Neural cell (in vitro differentiated cells): ENCODE measurements at regions not wholly inside any gene's neighbourhood (a gene's known extent, or its start where the extent isn't known, plus 50 kb on each side); places are given as distances from the start of the nearest gene placed in this dataset.

Experiments
- H2AFZ ChIP-seq: fragments of 200-600, 300-800 bp; sonication (generic), shearing (Covaris generic); 2 replicates; pipeline ENCODE4 v1.6.0; 2014; ENCODE audit warnings: low read depth, mild to moderate bottlenecking, antibody characterized with exemption, low read length, moderate library complexity
- H3F3A ChIP-seq: fragments of 200-600 bp; shearing (Covaris generic); 2 replicates; pipeline ENCODE4 v1.6.1; 2016; ENCODE audit warnings: mild to moderate bottlenecking, moderate library complexity, mixed read lengths, antibody characterized with exemption, low read length; ENCODE audit not compliant: insufficient read depth, poor library complexity, severe bottlenecking
- H3K27ac ChIP-seq: fragments of 200-600, 300-800 bp; sonication (generic), shearing (Covaris generic); 2 replicates; pipeline ENCODE4 v1.5.1; 2014; ENCODE audit warnings: mild to moderate bottlenecking, low read length, moderate library complexity
- H3K27me3 ChIP-seq: fragments of 300-800, 200-600 bp; sonication (generic), shearing (Covaris generic); 2 replicates; pipeline ENCODE4 v1.6.0; 2014; ENCODE audit warnings: mild to moderate bottlenecking, low read depth, low read length, moderate library complexity; ENCODE audit not compliant: insufficient read depth
- H3K36me3 ChIP-seq: fragments of 300-800, 200-600 bp; sonication (generic), shearing (Covaris generic); 2 replicates; pipeline ENCODE4 v1.5.1; 2014; ENCODE audit warnings: mild to moderate bottlenecking, antibody characterized with exemption, low read length, moderate library complexity; ENCODE audit not compliant: insufficient read depth
- H3K4me2 ChIP-seq: fragments of 300-800, 200-600 bp; sonication (generic), shearing (Covaris generic); 2 replicates; pipeline ENCODE4 v1.6.0; 2014; ENCODE audit warnings: mild to moderate bottlenecking, low read length
- H3K4me3 ChIP-seq: fragments of 300-800, 200-600 bp; sonication (generic), shearing (Covaris generic); 2 replicates; pipeline ENCODE4 v1.5.1; 2014; ENCODE audit warnings: mild to moderate bottlenecking, low read length, moderate library complexity
- H3K79me2 ChIP-seq: fragments of 200-600 bp; shearing (Covaris generic); replicated peaks from 2 replicates; pipeline ENCODE4 v1.6.0; 2014; ENCODE audit warnings: mild to moderate bottlenecking, low read length, moderate library complexity; ENCODE audit not compliant: insufficient read depth
- H3K9ac ChIP-seq: fragments of 300-800, 200-600 bp; sonication (generic), shearing (Covaris generic); 2 replicates; pipeline ENCODE4 v1.6.1; 2016; ENCODE audit warnings: mild to moderate bottlenecking, low read length, mixed read lengths
- H3K9me2 ChIP-seq: fragments of 200-600 bp; shearing (Covaris generic); 2 replicates; pipeline ENCODE4 v1.6.1; 2016; ENCODE audit warnings: mild to moderate bottlenecking, low read length, mixed read lengths; ENCODE audit not compliant: insufficient read depth
- H3K9me3 ChIP-seq: fragments of 200-600, 300-800 bp; sonication (generic), shearing (Covaris generic); 2 replicates; pipeline ENCODE4 v1.6.1; 2016; ENCODE audit warnings: mild to moderate bottlenecking, mixed run types, low read length, moderate library complexity, mixed read lengths
- H4K20me1 ChIP-seq: fragments of 200-600 bp; shearing (Covaris generic); 2 replicates; pipeline ENCODE4 v1.6.1; 2016; ENCODE audit warnings: mild to moderate bottlenecking, mixed run types; ENCODE audit not compliant: insufficient read depth
- CTCF ChIP-seq: fragments of 450-650 bp; IDR thresholded peaks from 2 replicates; pipeline ENCODE4 v1.5.1; 2014; ENCODE audit warnings: antibody characterized with exemption, mild to moderate bottlenecking, moderate library complexity; ENCODE audit not compliant: poor library complexity, severe bottlenecking
- EP300 ChIP-seq: fragments of 450-650 bp; conservative IDR thresholded peaks from 2 replicates; pipeline ENCODE4 v1.6.1; 2014; ENCODE audit warnings: antibody characterized with exemption, mild to moderate bottlenecking, moderate library complexity; ENCODE audit not compliant: poor library complexity, severe bottlenecking
- EZH2 ChIP-seq: fragments of 200-600, 300-800 bp; shearing (Covaris generic), sonication (generic); IDR thresholded peaks from 2 replicates; pipeline ENCODE4 v1.6.1; 2014; ENCODE audit warnings: antibody characterized with exemption, low read length, borderline replicate concordance, mild to moderate bottlenecking; ENCODE audit not compliant: insufficient read depth, poor library complexity, severe bottlenecking
- MXI1 ChIP-seq: fragments of 450-650 bp; conservative IDR thresholded peaks from 2 replicates; pipeline ENCODE4 v1.6.1; 2014; ENCODE audit warnings: antibody characterized with exemption, mild to moderate bottlenecking; ENCODE audit not compliant: poor library complexity, severe bottlenecking
- POLR2AphosphoS5 ChIP-seq: IDR thresholded peaks from 2 replicates; pipeline ENCODE4 v1.6.1; 2012
- RAD21 ChIP-seq: fragments of 450-650 bp; conservative IDR thresholded peaks from 2 replicates; pipeline ENCODE4 v1.6.1; 2014; ENCODE audit warnings: antibody characterized with exemption, mild to moderate bottlenecking, moderate library complexity
- REST ChIP-seq: IDR thresholded peaks from 2 replicates; pipeline ENCODE4 v1.6.1; 2012; ENCODE audit warnings: borderline replicate concordance
- SMC3 ChIP-seq: fragments of 450-650 bp; conservative IDR thresholded peaks from 2 replicates; pipeline ENCODE4 v1.6.1; 2014; ENCODE audit warnings: antibody characterized with exemption, mild to moderate bottlenecking, moderate library complexity; ENCODE audit not compliant: poor library complexity
- TAF1 ChIP-seq: IDR thresholded peaks from 2 replicates; pipeline ENCODE4 v1.6.1; 2012; ENCODE audit warnings: low read depth

- Histone ChIP-seq H3K9me3 (no peaks in the 10 kb centered on the region), H3F3A (no peaks in the 10 kb centered on the region), H3K4me2 (no peak overlapping the region), H3K9me2 (no peaks in the 10 kb centered on the region), H4K20me1 (no peaks in the 10 kb centered on the region), H3K27me3 (no peaks in the 10 kb centered on the region), H3K9ac (no peak overlapping the region), H3K4me3 (no peak overlapping the region), H3K36me3 (no peaks in the 10 kb centered on the region), H3K27ac (no peak overlapping the region), H2AFZ (no peak overlapping the region), H3K79me2 (no peaks in the 10 kb centered on the region)
- TF ChIP-seq MXI1 (no peak), RAD21 (no peak), REST (no peak)
Measured at GRCh38 chr12:78746001-78746400, 118.6 kb upstream of the SYT1 start.

GRCh38 chr12:78753058-78753457 is 111.5 kb upstream of the SYT1 start:
- Histone ChIP-seq H4K20me1 (no peaks in the 10 kb centered on the region), H3K79me2 (no peaks in the 10 kb centered on the region), H3K27ac (no peak overlapping the region), H3K9ac (no peak overlapping the region), H3K9me3 (no peaks in the 10 kb centered on the region), H3F3A (no peaks in the 10 kb centered on the region), H2AFZ (no peak overlapping the region), H3K9me2 (no peaks in the 10 kb centered on the region), H3K4me2 (no peak overlapping the region), H3K4me3 (no peak overlapping the region), H3K36me3 (no peaks in the 10 kb centered on the region), H3K27me3 (no peaks in the 10 kb centered on the region)
- TF ChIP-seq MXI1 (no peak), POLR2AphosphoS5 (no peak)

- no peaks in the 10 kb centered on the region for H4K20me1 ChIP-seq
- no peak overlapping the region for H2AFZ ChIP-seq
- TF ChIP-seq MXI1, result no peak
- no peak for TF ChIP-seq CTCF
- TF ChIP-seq TAF1, result no peak
- no peak for TF ChIP-seq POLR2AphosphoS5
- TF ChIP-seq REST, result no peak
- TF ChIP-seq RAD21, result no peak
- no peak for TF ChIP-seq EZH2
- TF ChIP-seq SMC3, result no peak
- TF ChIP-seq EP300, result no peak
- no peak overlapping the region for H3K9ac ChIP-seq
- H3K79me2 ChIP-seq, result no peaks in the 10 kb centered on the region
- no peaks in the 10 kb centered on the region for H3F3A ChIP-seq
- no peak overlapping the region for H3K4me3 ChIP-seq
- H3K27me3 ChIP-seq, result no peaks in the 10 kb centered on the region
- no peak overlapping the region for H3K4me2 ChIP-seq
- no peaks in the 10 kb centered on the region for H3K9me3 ChIP-seq
- H3K27ac ChIP-seq, result no peak overlapping the region
- no peaks in the 10 kb centered on the region for H3K36me3 ChIP-seq
- no peaks in the 10 kb centered on the region for H3K9me2 ChIP-seq
Measured at GRCh38 chr12:78756936-78757335, 107.6 kb upstream of the SYT1 start.
